Thyroid gland (tissue), 4 donors: ENCODE measurements at regions not wholly inside any gene's neighbourhood (a gene's known extent, or its start where the extent isn't known, plus 50 kb on each side); places are given as distances from the start of the nearest gene placed in this dataset.

Source experiments
- POLR2A ChIP-seq, 2 donors: fragments of 450-650 bp; IDR thresholded peaks; one replicate each; pipeline ENCODE4 v1.6.1; 2017; ENCODE audit warnings: antibody characterized with exemption in 2 of 2, mild to moderate bottlenecking in 2 of 2, moderate library complexity in 1 of 2
- TF ChIP-seq, protein P1 (sequence below), 6 experiments: fragments of 200-600 bp in 3 of 6; fragments of 450-650 bp in 3 of 6; sonication (generic) in 3 of 6; IDR thresholded peaks; one replicate each; pipeline ENCODE4 v1.5.1; 2016 to 2019; ENCODE audit warnings: antibody characterized with exemption in 6 of 6, mild to moderate bottlenecking in 2 of 6, inconsistent platforms in 1 of 6, moderate library complexity in 1 of 6

GRCh38 chr6:63049216-63049615 lies 162.1 kb upstream of the FKBP1C start:
- TF ChIP-seq, protein P1, sequence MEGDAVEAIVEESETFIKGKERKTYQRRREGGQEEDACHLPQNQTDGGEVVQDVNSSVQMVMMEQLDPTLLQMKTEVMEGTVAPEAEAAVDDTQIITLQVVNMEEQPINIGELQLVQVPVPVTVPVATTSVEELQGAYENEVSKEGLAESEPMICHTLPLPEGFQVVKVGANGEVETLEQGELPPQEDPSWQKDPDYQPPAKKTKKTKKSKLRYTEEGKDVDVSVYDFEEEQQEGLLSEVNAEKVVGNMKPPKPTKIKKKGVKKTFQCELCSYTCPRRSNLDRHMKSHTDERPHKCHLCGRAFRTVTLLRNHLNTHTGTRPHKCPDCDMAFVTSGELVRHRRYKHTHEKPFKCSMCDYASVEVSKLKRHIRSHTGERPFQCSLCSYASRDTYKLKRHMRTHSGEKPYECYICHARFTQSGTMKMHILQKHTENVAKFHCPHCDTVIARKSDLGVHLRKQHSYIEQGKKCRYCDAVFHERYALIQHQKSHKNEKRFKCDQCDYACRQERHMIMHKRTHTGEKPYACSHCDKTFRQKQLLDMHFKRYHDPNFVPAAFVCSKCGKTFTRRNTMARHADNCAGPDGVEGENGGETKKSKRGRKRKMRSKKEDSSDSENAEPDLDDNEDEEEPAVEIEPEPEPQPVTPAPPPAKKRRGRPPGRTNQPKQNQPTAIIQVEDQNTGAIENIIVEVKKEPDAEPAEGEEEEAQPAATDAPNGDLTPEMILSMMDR (IDR thresholded peaks at IDR 0.05): no peak
- TF ChIP-seq POLR2A (IDR thresholded peaks at IDR 0.05): no peak
